GM19438 (cell line): ENCODE measurements at regions not wholly inside any gene's neighbourhood (a gene's known extent, or its start where the extent isn't known, plus 50 kb on each side); places are given as distances from the start of the nearest gene placed in this dataset.

Experiments used
- ATAC-seq: cut with Tn5 transposase; IDR thresholded peaks from one replicate; pipeline ENCODE4 v1.9.1; 2021; ENCODE audit warnings: low read depth; ENCODE audit not compliant: unreplicated experiment

DNA sequence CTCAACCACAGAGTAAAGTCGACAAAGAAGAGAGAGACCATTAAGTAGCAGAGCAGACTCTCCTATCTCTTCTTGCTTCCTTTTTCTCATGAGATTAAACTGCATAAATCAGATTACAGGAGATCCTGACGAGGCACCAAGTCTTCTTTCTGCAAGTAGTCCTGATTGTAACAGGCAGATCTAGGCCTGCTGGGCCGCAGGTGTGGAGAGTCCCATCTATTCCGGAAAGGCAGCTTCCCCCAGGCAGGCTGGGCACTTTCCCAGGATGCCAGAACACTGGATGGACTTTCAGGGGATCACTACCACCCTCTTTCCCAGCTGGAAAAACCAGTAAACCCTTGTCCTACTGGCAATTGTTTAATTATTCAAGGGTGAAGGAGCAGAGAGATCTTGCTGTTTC lies 173.0 kb upstream of the CADM1 start:
- no peak for ATAC-seq

DNA sequence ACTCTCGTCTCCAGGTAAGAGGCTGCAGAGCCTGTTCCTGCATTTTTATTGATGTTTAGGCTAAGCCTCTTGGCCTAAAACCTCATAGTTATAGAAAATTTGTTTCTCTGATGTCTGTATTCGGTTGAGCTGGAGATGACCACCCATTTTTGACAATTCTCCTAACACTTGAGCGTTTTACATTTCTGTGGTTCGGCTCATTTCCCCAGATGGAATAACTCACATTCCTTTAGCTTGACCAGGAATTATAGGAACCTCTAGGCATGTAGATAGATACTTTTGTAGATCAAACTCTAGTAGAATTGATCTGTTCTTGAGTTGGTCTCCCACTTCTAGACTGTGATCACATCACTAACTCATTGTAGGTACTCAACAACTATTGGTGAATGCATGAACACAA lies 172.6 kb upstream of the CADM1 start:
- no peak for ATAC-seq

DNA sequence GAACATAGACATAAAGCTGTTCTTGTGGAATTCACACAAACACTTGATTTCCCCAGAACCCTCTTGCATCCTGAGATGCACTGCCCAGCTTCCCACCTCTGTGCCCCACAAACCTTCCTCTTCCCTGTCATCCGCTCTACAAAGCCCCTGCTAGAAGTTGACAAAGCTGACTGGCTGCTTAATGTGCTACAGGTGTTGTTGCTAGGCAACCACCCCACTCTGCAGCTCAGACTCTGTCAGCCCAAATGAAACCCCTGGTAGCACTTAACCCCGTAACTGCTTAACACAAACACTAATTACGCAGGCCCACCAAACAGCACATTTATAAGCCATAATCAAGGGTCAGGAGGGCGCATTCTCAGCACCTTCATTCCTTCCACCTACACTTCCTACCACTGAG lies 172.0 kb upstream of the CADM1 start:
- ATAC-seq: no peak

DNA sequence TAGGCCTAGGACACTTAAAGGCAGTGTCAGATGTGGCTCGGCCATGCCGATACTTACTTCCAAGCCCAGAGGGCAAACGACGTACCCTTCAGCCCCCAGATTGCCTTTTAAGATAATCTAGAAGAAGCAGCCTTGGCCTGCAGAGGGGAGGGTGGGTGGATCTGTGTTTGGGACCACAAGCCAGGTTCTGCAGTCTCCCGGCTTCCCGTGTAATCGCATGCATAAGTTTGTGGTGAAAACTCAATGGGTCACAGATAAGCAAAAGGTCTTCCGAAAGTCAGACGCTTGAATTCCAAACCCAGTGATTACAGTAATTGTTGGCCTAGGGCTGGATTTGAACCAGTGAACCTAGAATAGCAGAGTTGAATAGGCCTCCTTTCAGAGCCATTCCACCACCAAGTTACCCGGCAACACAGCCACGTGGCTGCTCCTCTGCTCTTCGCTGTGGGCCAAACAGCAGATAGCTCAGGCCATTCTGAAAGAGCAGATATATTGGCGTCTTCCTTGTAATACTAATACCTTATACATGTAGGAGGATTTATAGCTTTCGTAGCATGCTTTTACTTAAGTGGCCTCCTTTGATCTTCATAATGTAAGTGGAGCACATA lies 170.8 kb upstream of the CADM1 start:
- no peak for ATAC-seq

DNA sequence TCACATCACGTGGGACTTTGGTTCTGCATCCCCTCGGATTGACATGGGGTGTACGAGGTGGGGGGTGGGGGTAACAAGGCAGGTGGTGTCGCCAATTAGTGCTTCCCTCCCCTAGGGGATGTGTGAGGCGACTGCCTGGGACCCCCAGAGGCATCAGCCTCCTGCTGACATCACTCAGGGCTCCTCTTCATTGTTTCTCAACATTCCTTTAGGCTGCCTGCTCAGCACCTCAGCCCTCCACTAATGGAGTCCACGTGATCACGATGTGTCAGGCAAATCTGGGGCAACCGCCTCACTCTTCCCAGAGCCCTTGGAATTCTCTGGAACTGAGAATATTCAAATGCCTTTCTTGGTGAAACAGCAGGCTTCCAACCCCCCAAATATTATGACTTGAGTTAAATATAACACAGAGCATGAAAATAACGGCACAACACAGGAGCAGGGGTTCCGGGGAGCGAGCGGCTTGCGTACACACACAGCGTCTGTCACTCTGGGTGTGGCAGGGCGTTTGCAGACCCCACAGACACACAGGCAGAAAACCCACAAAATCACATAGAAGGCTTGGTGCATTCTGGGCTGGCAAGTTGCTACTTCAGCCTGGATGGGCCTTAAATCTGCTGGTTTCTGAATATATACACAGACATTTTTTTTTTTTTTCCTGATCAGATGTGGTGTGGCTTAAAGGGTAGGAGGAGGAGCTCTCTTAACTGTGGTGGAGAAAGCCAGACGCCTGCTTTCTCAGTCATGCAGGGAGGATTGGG lies 170.1 kb upstream of the CADM1 start:
- no peak for ATAC-seq

DNA sequence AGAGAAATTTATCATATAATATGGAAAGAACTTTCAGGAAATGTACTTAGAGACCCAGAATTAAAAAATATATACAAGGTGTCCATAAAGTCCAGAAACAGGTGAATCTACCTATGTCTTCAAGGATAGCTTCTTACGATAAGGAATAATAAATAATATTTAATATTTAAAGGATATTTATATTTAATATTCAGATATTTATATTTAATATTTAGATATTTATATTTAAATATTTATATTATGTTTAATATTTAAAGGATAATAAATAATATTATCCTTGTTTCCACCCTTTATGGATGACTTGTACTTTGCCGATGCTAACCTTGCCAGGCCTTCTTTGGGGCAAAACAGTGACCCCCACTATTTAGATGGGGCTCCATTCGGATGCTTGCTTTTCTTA lies 169.5 kb upstream of the CADM1 start:
- no peak for ATAC-seq

DNA sequence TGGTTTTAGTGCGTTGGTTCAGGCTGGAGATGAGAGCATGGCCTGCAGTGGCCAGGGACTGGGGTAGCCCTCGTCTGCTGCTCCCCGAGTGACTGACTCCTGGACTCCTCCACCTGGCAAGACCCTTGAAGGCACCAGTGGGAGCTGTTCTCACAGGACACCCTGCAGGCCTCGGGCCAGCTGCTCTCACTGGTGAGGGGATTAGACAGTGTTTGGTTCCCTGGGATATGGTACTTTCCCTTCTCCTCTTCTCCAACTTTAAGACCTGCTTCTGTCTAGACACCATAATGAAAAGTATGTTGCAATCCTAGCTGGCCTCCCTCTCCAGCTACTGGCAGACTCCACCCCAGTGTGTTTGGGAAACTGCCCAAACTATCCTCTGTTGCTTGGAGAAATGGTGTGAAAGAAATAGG lies 168.8 kb upstream of the CADM1 start:
- ATAC-seq: no peak

DNA sequence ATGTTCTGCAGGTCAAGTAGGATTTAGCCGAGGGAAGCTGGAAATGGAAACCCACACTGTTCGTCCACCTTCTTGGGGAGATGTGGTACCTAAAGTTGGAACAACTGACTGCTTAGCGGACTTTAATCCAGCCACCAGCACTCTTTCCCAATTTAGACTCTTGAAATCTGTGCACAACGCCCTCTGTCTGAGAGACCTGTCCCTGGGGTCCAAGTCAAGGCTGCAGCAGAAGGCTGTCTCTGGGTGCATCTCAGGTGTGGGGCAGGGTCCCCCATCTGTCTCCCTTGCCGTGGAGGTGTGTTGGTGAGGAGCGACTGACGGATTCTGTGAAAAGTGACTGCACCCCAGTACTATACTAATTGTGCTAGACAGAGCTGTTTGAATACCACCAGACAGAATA lies 168.2 kb upstream of the CADM1 start:
- ATAC-seq: no peak

DNA sequence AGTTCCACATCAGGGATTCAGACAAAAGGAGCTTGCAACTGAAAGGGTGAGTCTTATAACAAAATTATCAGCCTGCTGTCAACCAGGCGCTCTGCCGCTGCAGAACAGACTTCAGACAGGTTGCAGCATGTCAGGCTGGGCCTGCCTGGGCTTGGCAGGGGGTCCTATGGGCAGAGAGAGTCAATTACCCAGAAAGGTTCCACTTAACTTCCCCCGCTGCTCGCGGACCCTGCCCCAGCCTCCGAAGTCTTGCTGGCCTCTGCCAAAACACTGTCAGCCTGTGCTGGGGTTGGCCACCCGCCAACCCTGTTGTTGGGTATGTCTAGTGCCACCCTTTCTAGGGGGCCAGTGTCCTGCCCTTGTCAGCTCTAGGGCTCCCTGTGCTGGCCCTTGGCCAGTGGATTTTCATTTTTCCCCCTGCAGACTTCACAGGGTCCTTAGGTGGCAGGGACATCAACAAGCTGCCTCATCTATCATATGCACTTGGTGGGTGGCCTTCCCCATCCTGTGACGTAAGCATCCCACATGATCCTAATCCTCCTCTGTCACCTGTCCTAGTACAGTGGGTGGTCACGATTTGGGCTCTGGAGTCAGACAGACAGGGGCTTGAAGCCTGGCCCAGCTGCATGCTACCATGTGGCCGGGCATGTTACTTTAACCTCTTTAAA lies 166.5 kb upstream of the CADM1 start:
- ATAC-seq: no peak

DNA sequence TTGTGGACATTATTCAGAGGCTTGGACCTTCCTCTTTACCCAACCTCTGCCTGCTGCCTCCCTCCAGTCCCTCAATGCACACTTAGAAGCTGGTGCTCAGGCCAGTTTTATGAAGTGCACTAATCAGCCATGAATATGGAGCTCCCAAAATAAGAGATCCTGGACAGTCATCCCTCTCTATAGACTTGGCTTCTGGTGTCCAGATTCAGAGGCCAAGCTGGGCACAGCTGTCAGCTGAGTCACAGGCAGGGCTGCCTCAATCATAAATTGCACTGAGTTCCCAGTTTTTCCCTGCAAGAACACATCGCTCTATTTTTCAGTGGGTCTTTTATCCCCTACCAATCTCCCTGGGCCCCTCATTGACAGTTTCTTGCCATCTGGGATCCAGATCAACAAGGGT lies 161.7 kb upstream of the CADM1 start:
- ATAC-seq: no peak

DNA sequence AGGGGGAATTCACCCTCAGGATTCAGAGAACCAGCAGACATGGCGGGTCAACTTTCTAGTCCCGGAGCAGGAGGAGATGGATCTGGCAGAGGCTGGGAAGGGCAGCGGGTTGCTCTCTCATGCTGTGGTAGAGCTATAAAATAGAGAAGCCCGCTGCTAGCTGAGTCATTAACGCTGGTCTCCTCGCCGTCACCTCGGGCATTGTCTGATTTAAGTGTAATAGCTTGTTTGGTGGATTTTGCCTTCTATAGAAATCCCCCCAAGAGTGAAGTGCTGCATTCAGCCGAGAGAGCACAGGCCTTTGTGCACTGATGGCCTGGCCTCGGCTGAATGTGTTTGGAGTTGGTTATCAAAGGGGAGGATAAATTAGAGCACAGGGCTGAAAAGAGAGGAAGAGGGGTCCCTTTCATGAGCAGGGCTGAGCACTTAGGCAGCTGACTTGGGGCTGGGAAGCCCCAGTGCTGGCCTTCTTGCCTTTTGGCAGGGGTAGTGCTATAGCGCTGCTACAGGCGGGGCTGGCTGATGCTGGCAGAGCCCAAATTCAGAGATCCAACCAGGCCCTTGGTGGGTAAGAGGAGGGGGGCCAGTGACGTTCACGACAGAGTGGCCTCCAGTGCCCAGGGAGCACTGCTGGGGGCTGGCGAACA lies 161.1 kb upstream of the CADM1 start:
- ATAC-seq: no peak

DNA sequence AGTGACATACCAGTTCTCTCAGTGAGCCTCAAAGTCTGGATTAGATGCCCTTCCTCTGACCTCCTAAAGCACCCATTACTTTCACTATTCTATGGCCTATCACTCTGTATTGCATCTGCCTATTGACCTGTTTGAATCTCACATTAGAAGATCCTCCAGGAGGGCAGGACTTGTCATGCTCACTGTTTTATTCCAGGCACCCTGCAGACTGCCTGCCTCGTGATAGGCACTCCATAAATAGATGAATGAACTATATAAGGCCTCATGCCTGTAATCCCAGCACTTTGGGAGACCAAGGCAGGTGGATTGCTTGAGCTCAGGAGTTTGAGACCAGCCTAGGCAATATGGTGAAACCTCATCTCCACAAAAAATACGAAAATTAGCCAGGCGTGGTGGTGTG lies 160.1 kb upstream of the CADM1 start:
- no peak for ATAC-seq

DNA sequence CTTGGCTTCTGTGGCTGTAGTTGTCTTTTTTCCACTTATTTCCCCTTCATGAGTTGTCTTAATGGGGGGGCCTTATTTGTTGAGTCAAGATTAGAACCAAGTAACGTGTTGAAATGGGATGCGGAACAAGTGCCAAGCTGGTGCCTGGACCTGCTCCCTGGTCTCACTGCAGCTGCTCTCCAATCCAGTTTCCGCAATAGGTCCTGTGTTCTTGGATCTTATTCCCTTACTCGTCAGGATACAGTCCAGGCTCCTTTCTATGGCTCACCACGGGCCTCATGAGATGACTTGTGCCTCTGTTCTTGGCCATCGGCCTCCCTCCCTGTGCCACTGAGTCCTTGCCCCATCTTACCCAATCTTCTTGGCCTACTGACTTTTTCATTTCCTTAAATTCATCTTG lies 159.6 kb upstream of the CADM1 start:
- ATAC-seq: no peak

DNA sequence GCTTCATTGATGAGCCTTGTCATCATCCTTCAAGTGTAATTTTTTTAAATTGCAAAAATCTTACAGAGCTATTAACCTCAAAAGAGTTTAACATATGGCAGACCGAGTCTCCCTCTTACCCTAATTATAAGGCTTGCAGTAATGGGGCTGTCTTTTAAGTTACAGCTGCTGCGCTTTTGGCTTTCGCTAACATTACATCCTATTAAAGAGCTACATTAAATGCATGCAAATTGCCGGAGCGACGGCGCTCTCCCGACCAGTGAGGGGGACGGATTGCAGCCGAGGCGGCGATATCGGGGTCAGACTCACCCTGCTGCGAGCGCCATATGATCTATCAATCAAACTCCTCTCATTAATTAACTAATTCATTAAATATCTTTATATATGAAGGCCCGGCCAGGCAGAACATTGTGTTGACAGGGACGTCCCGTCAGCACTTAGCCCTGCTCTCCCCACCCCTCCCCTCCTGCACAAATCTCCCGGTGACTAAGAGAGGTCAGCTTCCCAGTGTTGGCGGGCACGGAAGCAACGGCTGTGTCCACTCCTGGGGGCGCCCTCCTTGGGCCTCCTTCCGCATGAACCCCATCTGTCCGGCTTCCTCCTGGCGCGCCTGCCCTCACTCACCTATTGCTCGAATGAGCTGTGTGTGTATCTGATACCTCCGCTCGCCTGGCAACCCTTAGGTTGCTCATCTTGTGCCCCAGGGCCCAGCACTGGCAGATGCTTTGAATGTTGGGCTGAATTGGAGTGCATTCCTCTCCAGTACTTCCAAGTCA lies 156.0 kb upstream of the CADM1 start:
- no peak for ATAC-seq

DNA sequence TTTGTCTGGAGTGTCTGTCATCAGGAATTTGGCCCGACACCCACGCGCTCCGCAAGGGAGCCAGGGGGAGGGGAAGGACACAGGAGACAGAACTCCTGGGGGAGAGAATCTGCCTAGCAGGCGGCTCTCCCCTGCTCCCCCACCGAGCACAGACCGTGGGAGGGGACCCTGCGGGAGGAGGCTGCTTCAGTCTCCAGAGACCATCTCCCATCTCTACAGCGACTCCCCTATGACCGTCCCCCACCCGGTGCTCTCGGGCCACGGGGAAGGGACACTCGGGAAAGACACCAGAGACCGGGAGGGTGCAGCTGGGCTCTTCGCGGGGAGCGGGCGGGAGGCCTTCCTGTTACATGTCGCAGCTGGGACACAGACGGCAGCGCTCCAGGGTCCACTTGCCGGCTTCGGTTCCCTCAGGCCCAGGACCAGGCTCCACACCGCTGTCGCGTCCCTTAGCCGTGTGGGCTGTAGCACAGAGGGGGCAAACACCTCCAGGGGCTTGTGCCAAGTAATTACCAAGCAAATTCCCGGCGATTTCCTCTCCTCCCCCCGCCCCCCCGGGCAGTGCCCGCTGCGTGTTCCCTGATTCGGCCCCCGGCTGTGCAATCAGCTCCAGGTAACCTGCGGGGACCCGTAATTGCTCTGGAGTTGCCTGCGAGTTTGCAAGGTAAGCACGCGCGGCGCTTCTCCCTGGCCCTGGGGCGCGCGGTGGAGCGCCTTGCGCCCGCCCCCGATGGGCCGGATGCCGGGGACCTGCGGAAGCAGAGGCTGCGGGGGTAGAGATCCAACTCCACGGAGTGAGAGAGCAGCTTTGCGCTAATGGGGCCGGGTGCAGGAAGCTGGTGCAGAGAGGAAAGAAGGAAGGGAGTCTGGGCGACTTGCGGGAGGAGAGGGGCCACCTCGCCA lies 155.1 kb upstream of the CADM1 start:
- no peak for ATAC-seq

DNA sequence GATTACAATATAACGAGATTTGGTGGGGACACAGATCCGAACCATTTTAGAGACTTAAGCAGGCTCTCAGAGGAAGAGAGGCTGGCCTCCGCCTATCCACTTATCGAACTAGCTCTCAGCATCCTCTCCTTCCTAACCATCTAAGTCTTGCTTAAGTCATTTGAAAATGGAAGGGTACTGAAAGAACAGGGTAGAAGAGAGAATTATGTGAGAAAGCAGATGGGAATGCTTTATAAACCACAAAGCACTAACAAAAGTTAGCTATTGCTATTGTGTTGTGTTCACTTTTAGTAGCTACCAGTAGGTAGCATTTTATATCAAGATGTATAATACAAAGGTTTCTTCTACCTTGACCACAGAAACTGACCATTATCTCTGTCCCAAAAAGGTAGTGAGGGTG lies 153.4 kb upstream of the CADM1 start:
- no peak for ATAC-seq

DNA sequence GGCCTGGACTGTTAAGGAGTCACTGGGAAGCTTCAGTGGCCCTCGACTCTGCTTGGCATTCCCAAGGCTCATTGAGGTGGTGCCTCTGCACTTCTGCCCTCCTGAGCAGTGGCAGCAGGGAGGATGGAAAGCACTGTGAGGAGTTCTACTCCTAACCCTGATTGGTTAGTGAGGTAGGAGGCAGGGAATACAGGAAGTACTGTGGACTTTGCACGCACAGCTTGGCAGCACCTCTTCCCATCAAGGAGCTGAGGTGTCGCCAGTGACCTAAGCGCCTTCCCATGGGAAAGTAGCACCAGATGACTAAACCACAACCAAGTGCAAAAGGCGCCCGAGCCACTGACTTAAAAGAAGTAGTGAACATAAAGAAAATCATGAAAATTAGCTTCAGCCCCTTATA lies 152.5 kb upstream of the CADM1 start:
- ATAC-seq: no peak

DNA sequence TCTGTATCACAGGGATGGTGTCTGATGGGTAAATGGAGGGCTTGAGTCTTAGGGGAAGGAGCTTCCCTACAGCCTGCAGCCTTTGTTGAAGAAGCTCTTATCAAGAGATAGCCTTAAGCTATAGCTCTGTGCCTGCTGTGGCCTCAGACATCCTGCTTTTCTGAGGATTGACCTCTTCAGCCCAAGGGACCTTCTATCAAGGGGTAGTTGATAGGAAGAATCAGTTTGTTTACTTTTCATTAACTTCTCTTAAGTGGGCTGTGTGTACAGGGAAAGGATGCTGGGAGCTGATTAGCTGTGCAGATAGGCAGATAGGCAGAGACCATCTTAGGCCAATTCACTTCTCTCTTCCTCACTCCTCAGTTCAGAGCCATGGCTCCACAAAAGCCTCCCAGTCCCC lies 151.8 kb upstream of the CADM1 start:
- ATAC-seq: no peak

DNA sequence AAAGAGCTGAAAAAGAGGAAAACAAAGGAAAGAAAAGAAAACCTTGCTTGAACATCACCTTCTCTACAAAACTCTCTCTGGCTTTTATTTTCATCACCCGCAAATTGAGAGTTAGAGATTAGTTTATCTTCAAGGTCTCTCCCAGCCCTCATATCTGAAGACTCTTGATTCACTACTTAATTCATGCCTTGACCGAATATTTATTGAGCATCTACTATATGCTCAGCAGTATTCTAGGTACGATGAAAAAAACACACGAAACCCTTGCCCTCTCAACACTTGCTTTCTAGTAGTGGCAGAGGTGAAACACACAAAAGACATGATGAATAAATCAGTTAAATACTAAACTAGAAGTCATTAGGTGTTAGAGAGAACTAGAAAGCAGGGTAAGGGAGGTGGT lies 150.6 kb upstream of the CADM1 start:
- ATAC-seq: no peak

DNA sequence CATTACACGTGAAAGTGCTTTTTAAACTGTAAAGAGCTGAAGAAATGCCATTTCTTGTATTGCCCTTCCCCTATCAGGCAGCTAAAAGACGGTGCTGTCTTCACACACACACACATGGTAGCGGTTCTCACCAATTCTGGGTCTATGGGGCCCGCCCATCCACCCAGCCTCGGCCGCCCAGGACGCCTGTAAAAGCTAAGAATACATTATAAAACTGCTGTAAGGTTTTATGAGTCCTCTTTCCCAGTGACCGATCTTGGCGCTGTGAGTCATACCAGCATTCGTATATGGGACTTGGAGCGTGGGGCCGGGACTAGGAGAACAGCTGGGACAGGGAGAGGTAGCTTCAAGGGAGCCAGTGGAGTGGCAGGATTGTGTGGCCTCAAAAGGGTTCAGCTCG lies 149.7 kb upstream of the CADM1 start:
- no peak for ATAC-seq
